ENCODE measurements at regions not wholly inside any gene's neighbourhood (a gene's known extent, or its start where the extent isn't known, plus 50 kb on each side); places are given as distances from the start of the nearest gene placed in this dataset.

DNA sequence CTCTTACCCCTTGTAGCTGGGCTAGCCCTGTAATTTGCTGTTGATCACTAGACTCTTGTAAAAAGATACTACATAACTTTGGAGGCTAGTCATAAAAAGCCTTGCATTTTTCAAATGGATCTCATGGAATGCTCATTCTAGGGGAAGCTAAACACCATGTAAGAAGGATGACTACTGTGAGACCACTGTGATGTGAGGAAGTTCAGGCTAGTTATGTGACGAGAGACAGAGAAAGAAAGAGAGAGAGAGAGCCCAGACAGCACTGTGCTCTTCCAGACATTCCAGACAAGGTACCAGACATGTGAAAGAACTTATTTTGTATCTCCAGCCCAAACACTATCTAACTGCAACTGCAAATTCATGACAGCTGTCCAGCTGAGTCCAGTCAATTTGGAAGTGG, 404.6 kb upstream of the PITX2 start:
- DNase-seq, result no peak
- intact Hi-C loops (cut with micrococcal nuclease), result no loop called here
- no peaks in the 10 kb centered on the region for H3K9me3 ChIP-seq (replicated peaks in 1 of 2; ENCODE audit: control insufficient read depth in 1 of 2, insufficient read depth in 1 of 2, low read length in 2 of 2)
- no peaks in the 10 kb centered on the region for H3K4me1 Mint-ChIP-seq
- H3K4me3 ChIP-seq (replicated peaks in 1 of 3; ENCODE audit: low read depth in 2 of 3, low read length in 3 of 3), result no peak overlapping the region
- no peaks in the 10 kb centered on the region for H3K79me2 ChIP-seq (ENCODE audit: insufficient read depth, low read length)
- WGBS (ENCODE audit: insufficient coverage), result 60% methylated on average over 1 of the region's 1 CpG
- no peak overlapping the region for H3K4me3 Mint-ChIP-seq
- no peaks in the 10 kb centered on the region for H3K27me3 Mint-ChIP-seq (ENCODE audit: low read depth in 3 of 3)
- H3K27ac ChIP-seq (ENCODE audit: low read depth in 1 of 2, low read length in 2 of 2), result no peak overlapping the region
- H4K20me1 ChIP-seq (ENCODE audit: insufficient read depth, low read length), result no peaks in the 10 kb centered on the region
- H3K4me1 ChIP-seq (ENCODE audit: control insufficient read depth in 1 of 2, insufficient read depth in 2 of 2, low read length in 2 of 2), result no peaks in the 10 kb centered on the region
- H3K4me2 ChIP-seq (replicated peaks; ENCODE audit: extremely low read depth, low read length, poor library complexity, severe bottlenecking), result no peak overlapping the region
- no peak overlapping the region for H2AFZ ChIP-seq (ENCODE audit: insufficient read depth, low read depth, low read length, poor library complexity, severe bottlenecking)
- H3K36me3 Mint-ChIP-seq, result no peaks in the 10 kb centered on the region
- no peaks in the 10 kb centered on the region for H3K36me3 ChIP-seq (replicated peaks in 1 of 2; ENCODE audit: control insufficient read depth in 1 of 2, insufficient read depth in 2 of 2, low read length in 2 of 2)
- no peak overlapping the region for H3K9ac ChIP-seq (ENCODE audit: insufficient read depth, low read length, poor library complexity, severe bottlenecking)
- H3K27me3 ChIP-seq (ENCODE audit: control insufficient read depth in 2 of 2, insufficient read depth in 2 of 2, low read length in 2 of 2), result no peaks in the 10 kb centered on the region
- no peaks in the 10 kb centered on the region for H3K9me3 Mint-ChIP-seq
- no peak overlapping the region for H3K27ac Mint-ChIP-seq
- TF ChIP-seq CTCF (IDR thresholded peaks at IDR 0.05), result no peak

- no peak for TF ChIP-seq CTCF (IDR thresholded peaks at IDR 0.05)
- H3K4me1 ChIP-seq (ENCODE audit: control insufficient read depth in 1 of 2, insufficient read depth in 2 of 2, low read length in 2 of 2), result no peaks in the 10 kb centered on the region
- no peaks in the 10 kb centered on the region for H3K36me3 Mint-ChIP-seq
- H3K79me2 ChIP-seq (ENCODE audit: insufficient read depth, low read length), result no peaks in the 10 kb centered on the region
- H3K4me3 Mint-ChIP-seq, result no peak overlapping the region
- intact Hi-C loops (cut with micrococcal nuclease), result no loop called here
- no peaks in the 10 kb centered on the region for H3K36me3 ChIP-seq (replicated peaks in 1 of 2; ENCODE audit: control insufficient read depth in 1 of 2, insufficient read depth in 2 of 2, low read length in 2 of 2)
- H3K9me3 Mint-ChIP-seq, result no peaks in the 10 kb centered on the region
- no peak overlapping the region for H3K27ac ChIP-seq (ENCODE audit: low read depth in 1 of 2, low read length in 2 of 2)
- H3K9me3 ChIP-seq (replicated peaks in 1 of 2; ENCODE audit: control insufficient read depth in 1 of 2, insufficient read depth in 1 of 2, low read length in 2 of 2), result no peaks in the 10 kb centered on the region
- no peaks in the 10 kb centered on the region for H3K27me3 ChIP-seq (ENCODE audit: control insufficient read depth in 2 of 2, insufficient read depth in 2 of 2, low read length in 2 of 2)
- DNase-seq, result no peak
- no peak overlapping the region for H3K4me2 ChIP-seq (replicated peaks; ENCODE audit: extremely low read depth, low read length, poor library complexity, severe bottlenecking)
- H3K27me3 Mint-ChIP-seq (ENCODE audit: low read depth in 3 of 3), result no peaks in the 10 kb centered on the region
- H3K27ac Mint-ChIP-seq, result no peak overlapping the region
- no CpG with 5 or more reads among the region's 1 CpG for WGBS (ENCODE audit: insufficient coverage)
- no peak overlapping the region for H2AFZ ChIP-seq (ENCODE audit: insufficient read depth, low read depth, low read length, poor library complexity, severe bottlenecking)
- no peaks in the 10 kb centered on the region for H4K20me1 ChIP-seq (ENCODE audit: insufficient read depth, low read length)
- H3K4me3 ChIP-seq (replicated peaks in 1 of 3; ENCODE audit: low read depth in 2 of 3, low read length in 3 of 3), result no peak overlapping the region
- H3K4me1 Mint-ChIP-seq, result no peaks in the 10 kb centered on the region
- H3K9ac ChIP-seq (ENCODE audit: insufficient read depth, low read length, poor library complexity, severe bottlenecking), result no peak overlapping the region
Observed at GRCh38 chr4:111028795-111029194, 405.9 kb upstream of the PITX2 start.

All from CD14-positive monocyte (primary cell).